Karpas-422 (cell line): ENCODE measurements at regions not wholly inside any gene's neighbourhood (a gene's known extent, or its start where the extent isn't known, plus 50 kb on each side); places are given as distances from the start of the nearest gene placed in this dataset.

ENCODE experiments used
- DNase-seq: peaks from one replicate; pipeline ENCODE4 v3.0.0-alpha.2; 2015
- H2AFZ ChIP-seq: fragments of 200-600 bp; sonication (generic); 2 replicates; pipeline ENCODE4 v1.6.1; 2014; ENCODE audit warnings: antibody characterized with exemption, low read length, mixed read lengths
- H3K27ac ChIP-seq: fragments of 200-600 bp; sonication (generic); 2 replicates; pipeline ENCODE4 v1.5.1; 2014; ENCODE audit warnings: mild to moderate bottlenecking, low read length, moderate library complexity
- H3K27me3 ChIP-seq: fragments of 200-600 bp; sonication (generic); 2 replicates; pipeline ENCODE4 v1.6.1; 2014; ENCODE audit warnings: low read length, mixed read lengths
- H3K36me3 ChIP-seq: fragments of 200-600 bp; sonication (generic); 2 replicates; pipeline ENCODE4 v1.6.1; 2014; ENCODE audit warnings: low read length, mixed read lengths; ENCODE audit not compliant: insufficient read depth
- H3K4me1 ChIP-seq: fragments of 200-600 bp; sonication (generic); 2 replicates; pipeline ENCODE4 v1.6.1; 2014; ENCODE audit warnings: mild to moderate bottlenecking, low read length, mixed read lengths
- H3K4me2 ChIP-seq: fragments of 200-600 bp; sonication (generic); 2 replicates; pipeline ENCODE4 v1.6.1; 2014; ENCODE audit warnings: low read length, low read depth, mild to moderate bottlenecking; ENCODE audit not compliant: poor library complexity, severe bottlenecking
- H3K4me3 ChIP-seq: fragments of 200-600 bp; sonication (generic); 2 replicates; pipeline ENCODE4 v1.5.1; 2014; ENCODE audit warnings: mild to moderate bottlenecking, antibody characterized with exemption, low read length, mixed read lengths
- H3K79me2 ChIP-seq: fragments of 200-600 bp; sonication (generic); 2 replicates; pipeline ENCODE4 v1.6.1; 2014; ENCODE audit warnings: mild to moderate bottlenecking, low read length, mixed read lengths
- H3K9ac ChIP-seq: fragments of 200-600 bp; sonication (generic); 2 replicates; pipeline ENCODE4 v1.6.0; 2014; ENCODE audit warnings: low read length
- H3K9me2 ChIP-seq: fragments of 200-600 bp; sonication (generic), shearing (Covaris generic); replicated peaks from 2 replicates; pipeline ENCODE4 v1.6.0; 2014; ENCODE audit warnings: mild to moderate bottlenecking, low read length, moderate library complexity; ENCODE audit not compliant: insufficient read depth
- H3K9me3 ChIP-seq: fragments of 300-700, 200-600 bp; sonication (generic); 2 replicates; pipeline ENCODE4 v1.6.1; 2014; ENCODE audit warnings: low read length, mixed read lengths
- H4K20me1 ChIP-seq: fragments of 200-600 bp; sonication (generic); 2 replicates; pipeline ENCODE4 v1.6.1; 2014; ENCODE audit warnings: mild to moderate bottlenecking, antibody characterized with exemption, low read length, low read depth; ENCODE audit not compliant: insufficient read depth

GRCh38 chr5:42881416-42882117 is 69.9 kb upstream of the SELENOP start:
- no peak overlapping the region for H2AFZ ChIP-seq
- H3K79me2 ChIP-seq = no peaks in the 10 kb centered on the region
- H4K20me1 ChIP-seq = no peaks in the 10 kb centered on the region
- no peaks in the 10 kb centered on the region for H3K9me3 ChIP-seq
- H3K4me3 ChIP-seq = no peak overlapping the region
- H3K9me2 ChIP-seq = no peaks in the 10 kb centered on the region
- no peak overlapping the region for H3K4me2 ChIP-seq
- H3K27me3 ChIP-seq = no peaks in the 10 kb centered on the region
- no peak overlapping the region for H3K9ac ChIP-seq
- DNase-seq = peak; percentile 31
- no peaks in the 10 kb centered on the region for H3K4me1 ChIP-seq
- no peaks in the 10 kb centered on the region for H3K36me3 ChIP-seq
- no peak overlapping the region for H3K27ac ChIP-seq

DNA sequence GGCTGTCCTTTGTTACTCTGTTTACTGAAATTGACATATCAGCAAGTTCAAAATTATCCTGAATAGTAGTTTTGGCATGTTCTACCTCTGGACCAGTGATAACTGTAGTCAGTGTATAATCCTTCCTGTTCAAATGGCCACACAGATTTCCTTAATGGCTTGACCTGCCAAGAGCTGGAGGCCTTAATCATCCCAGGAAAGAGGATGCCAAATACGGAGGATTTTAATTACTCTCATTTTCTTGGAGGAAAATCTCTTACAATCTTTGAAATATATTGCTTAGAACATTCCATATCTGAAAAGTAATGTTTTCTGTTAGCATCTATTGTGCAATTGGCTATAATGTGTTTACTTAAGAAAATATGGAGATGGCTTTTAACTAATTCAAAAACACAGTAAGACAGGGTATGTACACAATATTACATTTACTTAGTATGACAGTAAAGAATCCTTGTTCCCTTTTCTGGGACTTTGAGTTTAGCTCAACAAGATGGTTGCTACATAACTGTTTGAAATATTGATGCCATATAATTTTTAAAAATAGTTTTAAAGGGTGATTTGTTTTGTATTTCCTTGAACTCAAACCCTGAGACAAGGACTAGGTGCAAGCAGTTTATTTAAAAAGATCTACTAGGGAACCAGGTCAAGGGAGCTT is 68.9 kb upstream of the SELENOP start:
- no peaks in the 10 kb centered on the region for H3K36me3 ChIP-seq
- DNase-seq = peak; percentile 32
- H3K4me3 ChIP-seq = no peak overlapping the region
- no peak overlapping the region for H2AFZ ChIP-seq
- H3K9ac ChIP-seq = no peak overlapping the region
- no peaks in the 10 kb centered on the region for H3K9me3 ChIP-seq
- no peaks in the 10 kb centered on the region for H3K27me3 ChIP-seq
- H3K4me1 ChIP-seq = no peaks in the 10 kb centered on the region
- no peak overlapping the region for H3K27ac ChIP-seq
- H4K20me1 ChIP-seq = no peaks in the 10 kb centered on the region
- no peak overlapping the region for H3K4me2 ChIP-seq
- H3K9me2 ChIP-seq = no peaks in the 10 kb centered on the region
- H3K79me2 ChIP-seq = no peaks in the 10 kb centered on the region

- H3K9me3 ChIP-seq = no peaks in the 10 kb centered on the region
- peak; percentile 28 for DNase-seq
Measured at GRCh38 chr5:42879291-42879690, 67.6 kb upstream of the SELENOP start.

DNA sequence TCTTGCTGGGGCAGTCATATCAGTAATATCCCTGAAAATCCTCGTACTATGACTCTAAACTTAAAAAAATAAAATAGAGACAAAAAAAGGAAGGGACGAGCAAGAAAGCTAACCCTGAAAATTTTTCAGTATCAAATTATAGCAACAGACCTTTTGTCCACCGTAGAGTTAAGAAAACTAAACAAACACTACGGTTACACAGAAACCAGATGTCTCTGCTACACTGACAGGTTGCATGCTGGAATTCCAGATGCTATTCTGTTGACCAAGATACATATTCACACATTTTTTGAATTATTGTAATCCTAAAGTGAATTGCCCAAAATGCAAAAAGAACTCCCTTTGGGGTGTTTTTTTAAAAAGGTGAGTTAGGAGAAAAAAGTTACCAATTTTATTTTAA is 66.9 kb upstream of the SELENOP start:
- H3K4me3 ChIP-seq = no peak overlapping the region
- no peaks in the 10 kb centered on the region for H3K27me3 ChIP-seq
- peak; percentile 17 for DNase-seq
- H3K4me1 ChIP-seq = no peaks in the 10 kb centered on the region
- H3K9me2 ChIP-seq = no peaks in the 10 kb centered on the region
- H3K9me3 ChIP-seq = no peaks in the 10 kb centered on the region
- H4K20me1 ChIP-seq = no peaks in the 10 kb centered on the region
- H3K9ac ChIP-seq = no peak overlapping the region
- no peak overlapping the region for H3K27ac ChIP-seq
- no peaks in the 10 kb centered on the region for H3K36me3 ChIP-seq
- H3K4me2 ChIP-seq = no peak overlapping the region
- no peaks in the 10 kb centered on the region for H3K79me2 ChIP-seq
- no peak overlapping the region for H2AFZ ChIP-seq

More at GRCh38 chr5:42879291-42879690, 67.6 kb upstream of the SELENOP start:
- Histone ChIP-seq H4K20me1 (no peaks in the 10 kb centered on the region), H3K9ac (no peak overlapping the region), H3K27me3 (no peaks in the 10 kb centered on the region), H3K9me2 (no peaks in the 10 kb centered on the region), H3K4me2 (no peak overlapping the region), H3K4me3 (no peak overlapping the region), H3K4me1 (no peaks in the 10 kb centered on the region), H3K27ac (no peak overlapping the region), H3K79me2 (no peaks in the 10 kb centered on the region), H2AFZ (no peak overlapping the region), H3K36me3 (no peaks in the 10 kb centered on the region)

DNA sequence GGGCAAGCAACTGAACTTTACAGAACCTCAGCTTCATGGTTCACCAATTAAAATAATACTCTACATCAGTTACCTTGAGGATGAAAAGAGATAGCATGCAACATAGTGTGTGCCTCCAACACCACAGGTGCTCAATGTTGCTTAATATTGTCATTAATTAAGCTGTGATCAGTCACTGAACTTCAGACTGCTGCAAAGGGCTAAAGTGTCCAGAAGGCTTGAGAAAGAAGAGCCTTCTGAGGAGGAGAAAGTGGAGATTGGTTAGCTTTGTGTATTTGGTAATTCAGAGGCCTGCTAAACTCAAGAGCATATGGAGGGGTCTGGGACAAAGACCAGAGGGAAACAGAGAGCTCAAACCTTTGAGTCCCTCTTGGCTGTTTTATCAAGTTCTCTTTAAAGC is 66.3 kb upstream of the SELENOP start:
- H3K27me3 ChIP-seq = no peaks in the 10 kb centered on the region
- H3K36me3 ChIP-seq = no peaks in the 10 kb centered on the region
- no peaks in the 10 kb centered on the region for H3K9me2 ChIP-seq
- no peaks in the 10 kb centered on the region for H3K4me1 ChIP-seq
- no peaks in the 10 kb centered on the region for H3K9me3 ChIP-seq
- no peak for DNase-seq
- no peaks in the 10 kb centered on the region for H3K79me2 ChIP-seq
- no peak overlapping the region for H3K4me3 ChIP-seq
- no peak overlapping the region for H3K4me2 ChIP-seq
- no peaks in the 10 kb centered on the region for H4K20me1 ChIP-seq
- H3K9ac ChIP-seq = no peak overlapping the region
- H2AFZ ChIP-seq = no peak overlapping the region
- no peak overlapping the region for H3K27ac ChIP-seq

DNA sequence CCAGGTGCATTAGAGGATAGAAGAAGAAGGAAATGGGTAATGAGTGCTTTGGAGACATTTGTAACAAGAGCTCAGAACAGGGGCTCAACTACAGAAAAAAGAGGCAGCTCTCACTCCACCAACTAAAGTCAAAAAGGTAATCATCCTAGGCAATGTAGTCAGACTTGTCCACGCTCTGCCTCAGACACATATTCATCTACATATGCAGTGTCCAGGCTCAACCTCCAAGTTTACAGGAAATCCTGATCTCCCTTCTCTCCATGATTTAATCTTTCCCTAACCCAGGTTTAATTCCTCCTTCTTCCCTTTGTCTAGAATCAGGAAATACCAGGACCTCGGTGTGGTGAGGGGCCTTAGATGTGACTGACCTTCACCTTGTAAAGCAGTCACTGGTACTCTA is 65.7 kb upstream of the SELENOP start:
- Histone ChIP-seq H3K27me3 (no peaks in the 10 kb centered on the region), H3K27ac (no peak overlapping the region), H3K36me3 (no peaks in the 10 kb centered on the region), H3K9me2 (no peaks in the 10 kb centered on the region), H3K9me3 (no peaks in the 10 kb centered on the region), H3K4me3 (no peak overlapping the region), H3K4me2 (no peak overlapping the region), H2AFZ (no peak overlapping the region), H3K79me2 (no peaks in the 10 kb centered on the region), H3K9ac (no peak overlapping the region), H4K20me1 (no peaks in the 10 kb centered on the region), H3K4me1 (no peaks in the 10 kb centered on the region)
- DNase-seq = peak; percentile 35

DNA sequence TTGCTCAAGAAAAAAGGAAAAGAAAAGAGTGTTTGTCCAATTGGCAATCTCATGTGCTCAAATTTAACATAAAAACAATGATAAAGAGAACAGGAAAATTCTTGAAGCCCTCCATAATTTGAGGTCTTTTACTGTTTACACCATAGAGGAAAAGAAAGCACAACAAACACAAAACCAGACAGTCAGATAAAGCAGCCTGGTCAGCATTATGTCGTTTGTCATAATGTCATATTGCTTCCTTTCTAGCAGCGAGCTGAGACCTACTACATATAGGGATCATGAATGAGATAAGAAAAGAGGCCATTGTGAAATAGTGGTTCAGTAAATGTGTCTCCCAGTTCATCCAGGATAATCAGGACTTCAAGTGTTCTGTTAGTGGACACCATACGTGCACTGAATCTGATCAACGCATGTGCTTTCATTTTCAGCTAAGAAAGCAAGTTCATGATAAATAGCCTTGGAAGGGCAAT is 64.7 kb upstream of the SELENOP start:
- Histone ChIP-seq H3K4me3 (no peak overlapping the region), H3K27me3 (no peaks in the 10 kb centered on the region), H3K27ac (no peak overlapping the region), H3K79me2 (no peaks in the 10 kb centered on the region), H3K9me3 (no peaks in the 10 kb centered on the region), H3K9ac (no peak overlapping the region), H4K20me1 (no peaks in the 10 kb centered on the region), H3K4me2 (no peak overlapping the region), H3K4me1 (no peaks in the 10 kb centered on the region), H3K9me2 (no peaks in the 10 kb centered on the region), H2AFZ (no peak overlapping the region), H3K36me3 (no peaks in the 10 kb centered on the region)
- peak; percentile 17 for DNase-seq

- H3K4me3 ChIP-seq = no peak overlapping the region
- no peak overlapping the region for H3K4me2 ChIP-seq
- H3K27me3 ChIP-seq = no peaks in the 10 kb centered on the region
- no peaks in the 10 kb centered on the region for H3K36me3 ChIP-seq
- H4K20me1 ChIP-seq = no peaks in the 10 kb centered on the region
- peak; percentile 32 for DNase-seq
- H3K9ac ChIP-seq = no peak overlapping the region
- H3K79me2 ChIP-seq = no peaks in the 10 kb centered on the region
- no peaks in the 10 kb centered on the region for H3K9me3 ChIP-seq
- no peak overlapping the region for H3K27ac ChIP-seq
- no peaks in the 10 kb centered on the region for H3K9me2 ChIP-seq
- no peak overlapping the region for H2AFZ ChIP-seq
- H3K4me1 ChIP-seq = no peaks in the 10 kb centered on the region
Measured at GRCh38 chr5:42875785-42876374, 64.2 kb upstream of the SELENOP start.
